ENCODE measurements at regions not wholly inside any gene's neighbourhood (a gene's known extent, or its start where the extent isn't known, plus 50 kb on each side); places are given as distances from the start of the nearest gene placed in this dataset.

GRCh38 chr1:116306840-116307442 lies 66.1 kb upstream of the ATP1A1 start:
- TF ChIP-seq EZH2phosphoT487 (IDR thresholded peaks at IDR 0.05; ENCODE audit: unreplicated experiment) = no peak
- TF ChIP-seq CTCF (conservative IDR thresholded peaks at IDR 0.05; ENCODE audit: low read depth in 2 of 2) = no peak
